ENCODE measurements at regions not wholly inside any gene's neighbourhood (a gene's known extent, or its start where the extent isn't known, plus 50 kb on each side); places are given as distances from the start of the nearest gene placed in this dataset.

GRCh38 chr7:18200266-18200665, 172.6 kb upstream of the PRPS1L1 start:
- no peak for TF ChIP-seq CTCF (IDR thresholded peaks at IDR 0.05; ENCODE audit: insufficient read depth, low read depth, low read length)
- no peak for TF ChIP-seq EZH2 (IDR thresholded peaks at IDR 0.05; ENCODE audit: insufficient read depth, low read length)

Data from astrocyte (in vitro differentiated cells and primary cell).